ENCODE measurements at regions not wholly inside any gene's neighbourhood (a gene's known extent, or its start where the extent isn't known, plus 50 kb on each side); places are given as distances from the start of the nearest gene placed in this dataset.

GRCh38 chr12:20314328-20314727, 54.0 kb upstream of the PDE3A start:
- DNase-seq: no peak
- in situ Hi-C loops (cut with HindIII; ENCODE audit: low pct_ligation_motif_present, low pct_unique_long_range_greater_than_20kb, low sequenced_read_pairs): no loop called here

GRCh38 chr12:20317554-20317953, 50.8 kb upstream of the PDE3A start:
- no peak for DNase-seq
- in situ Hi-C loops (cut with HindIII; ENCODE audit: low pct_ligation_motif_present, low pct_unique_long_range_greater_than_20kb, low sequenced_read_pairs): no loop called here
